Astrocyte of the cerebellum (primary cell): ENCODE measurements at regions not wholly inside any gene's neighbourhood (a gene's known extent, or its start where the extent isn't known, plus 50 kb on each side); places are given as distances from the start of the nearest gene placed in this dataset.

ENCODE experiments used
- DNase-seq: peaks from one replicate; pipeline ENCODE4 v3.0.0-alpha.2; 2011; ENCODE audit warnings: low read depth
- H3K4me3 ChIP-seq: 2 replicates; pipeline ENCODE4 v1.5.1; 2011; ENCODE audit warnings: mild to moderate bottlenecking, low read depth, low read length, moderate library complexity
- in situ Hi-C: cut with HindIII; loops from 2 replicates; pipeline ENCODE4 v1.10.0; 2017; ENCODE audit warnings: low sequenced_read_pairs
- TF ChIP-seq, protein P1 (sequence below): IDR thresholded peaks from 2 replicates; pipeline ENCODE4 v1.5.1; 2012; ENCODE audit warnings: low read length, low read depth, moderate library complexity, mild to moderate bottlenecking; ENCODE audit errors: missing control alignments

DNA sequence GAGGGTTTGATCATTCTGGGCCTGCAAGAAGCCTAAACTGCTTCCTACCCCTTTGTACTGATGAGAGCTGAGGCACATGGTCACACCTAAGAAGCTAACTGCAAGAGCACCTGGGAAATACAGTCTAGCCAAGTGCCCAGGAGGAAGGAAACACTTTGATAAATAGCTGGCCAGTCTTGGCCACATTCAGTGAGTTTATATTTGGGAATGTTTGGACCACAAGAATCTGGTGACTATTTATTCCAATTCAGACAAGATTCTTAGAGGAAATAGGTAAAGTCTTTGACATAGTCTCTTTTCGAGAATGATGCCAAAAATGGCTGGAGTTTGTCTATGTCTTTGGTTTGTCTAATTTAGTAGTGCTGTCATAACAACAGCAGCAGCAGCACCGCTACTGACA, 213.6 kb downstream of the KIF20B start:
- peak; percentile 5 for DNase-seq
- H3K4me3 ChIP-seq = no peak overlapping the region
- in situ Hi-C loops = no loop called here
- TF ChIP-seq, protein P1, sequence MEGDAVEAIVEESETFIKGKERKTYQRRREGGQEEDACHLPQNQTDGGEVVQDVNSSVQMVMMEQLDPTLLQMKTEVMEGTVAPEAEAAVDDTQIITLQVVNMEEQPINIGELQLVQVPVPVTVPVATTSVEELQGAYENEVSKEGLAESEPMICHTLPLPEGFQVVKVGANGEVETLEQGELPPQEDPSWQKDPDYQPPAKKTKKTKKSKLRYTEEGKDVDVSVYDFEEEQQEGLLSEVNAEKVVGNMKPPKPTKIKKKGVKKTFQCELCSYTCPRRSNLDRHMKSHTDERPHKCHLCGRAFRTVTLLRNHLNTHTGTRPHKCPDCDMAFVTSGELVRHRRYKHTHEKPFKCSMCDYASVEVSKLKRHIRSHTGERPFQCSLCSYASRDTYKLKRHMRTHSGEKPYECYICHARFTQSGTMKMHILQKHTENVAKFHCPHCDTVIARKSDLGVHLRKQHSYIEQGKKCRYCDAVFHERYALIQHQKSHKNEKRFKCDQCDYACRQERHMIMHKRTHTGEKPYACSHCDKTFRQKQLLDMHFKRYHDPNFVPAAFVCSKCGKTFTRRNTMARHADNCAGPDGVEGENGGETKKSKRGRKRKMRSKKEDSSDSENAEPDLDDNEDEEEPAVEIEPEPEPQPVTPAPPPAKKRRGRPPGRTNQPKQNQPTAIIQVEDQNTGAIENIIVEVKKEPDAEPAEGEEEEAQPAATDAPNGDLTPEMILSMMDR = no peak

DNA sequence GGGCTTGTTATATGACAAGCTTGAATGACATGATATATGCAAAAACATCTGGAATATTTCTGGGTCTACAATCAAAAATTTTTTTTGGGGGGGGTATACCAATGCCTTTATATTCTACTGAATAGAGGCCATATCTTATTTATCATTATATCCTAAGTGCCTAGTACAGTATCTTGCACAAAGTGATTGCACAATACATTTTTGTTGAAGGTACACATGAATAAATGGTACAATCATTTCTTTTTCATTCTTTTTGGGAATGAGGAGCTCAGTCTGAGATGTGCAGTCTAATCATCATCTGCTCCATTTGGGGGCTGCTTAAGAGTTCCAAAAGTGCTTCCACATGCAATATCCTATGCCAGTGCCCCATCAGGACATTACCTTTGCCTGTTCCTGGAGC, 214.6 kb downstream of the KIF20B start:
- in situ Hi-C loops = no loop called here

DNA sequence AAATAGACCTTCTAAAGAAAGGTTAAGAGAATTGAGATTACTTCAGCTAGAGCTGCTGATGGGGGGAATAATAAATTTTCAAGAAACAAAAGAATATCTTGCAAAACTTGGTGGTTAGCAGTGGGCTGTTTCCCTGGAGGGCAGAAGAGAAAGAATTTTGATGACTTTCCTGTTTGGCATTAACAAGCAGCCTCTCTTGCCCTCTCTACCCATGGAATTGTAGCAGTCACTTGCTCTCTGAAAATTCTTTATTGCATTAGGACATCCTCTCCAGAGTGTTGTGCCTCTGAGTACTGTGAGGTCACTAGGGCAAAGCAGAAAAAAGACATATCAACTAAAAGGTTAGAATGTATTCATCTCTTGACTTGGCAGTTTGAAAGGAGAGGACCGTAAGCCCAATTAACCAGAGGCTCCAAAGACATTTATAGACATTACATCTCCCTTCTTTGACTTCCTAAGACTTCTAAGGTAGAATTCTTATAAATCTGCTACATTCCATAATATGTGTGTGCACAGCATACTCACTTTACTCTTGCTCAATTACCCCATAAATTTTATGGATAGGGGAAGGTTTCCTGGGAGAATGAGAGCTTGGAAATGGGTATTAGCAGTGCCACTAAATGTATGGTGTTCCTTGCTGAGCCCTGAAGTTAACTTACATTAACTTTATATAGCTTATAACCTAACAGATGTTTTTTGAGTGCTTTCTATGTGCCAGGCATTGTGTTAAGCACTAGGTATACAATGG, 215.3 kb downstream of the KIF20B start:
- H3K4me3 ChIP-seq = no peak overlapping the region
- in situ Hi-C loops = no loop called here
- DNase-seq = no peak
- TF ChIP-seq, protein P1 = no peak

More for the DNA sequence above, 214.6 kb downstream of the KIF20B start:
- DNase-seq = no peak
- H3K4me3 ChIP-seq = no peak overlapping the region
- TF ChIP-seq, protein P1 = no peak

DNA sequence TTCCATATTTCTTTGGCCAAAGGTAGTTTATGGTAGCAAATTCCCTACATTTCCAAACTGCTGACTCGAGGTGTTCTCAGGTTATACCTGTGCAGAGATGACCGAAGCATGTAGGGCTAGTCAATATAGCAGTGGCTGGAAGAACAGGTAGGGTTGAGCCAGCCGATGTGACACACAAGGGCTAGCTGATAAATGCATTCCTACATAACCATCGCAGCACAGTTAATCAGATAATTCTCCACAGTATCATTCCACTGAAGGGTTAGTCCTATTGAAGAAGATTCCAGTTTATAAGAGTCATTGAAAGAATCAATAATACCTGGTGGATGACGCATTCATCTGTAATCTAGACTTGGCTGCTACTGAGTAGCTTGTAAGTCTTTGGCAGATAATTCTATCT, 220.0 kb downstream of the KIF20B start:
- TF ChIP-seq, protein P1 = no peak
- in situ Hi-C loops = loop anchor here (5.0 kb wide), 1 partner anchor 74 kb away; no protein-coding TSS in a partner anchor
- no peak overlapping the region for H3K4me3 ChIP-seq
- peak; percentile 2 for DNase-seq

DNA sequence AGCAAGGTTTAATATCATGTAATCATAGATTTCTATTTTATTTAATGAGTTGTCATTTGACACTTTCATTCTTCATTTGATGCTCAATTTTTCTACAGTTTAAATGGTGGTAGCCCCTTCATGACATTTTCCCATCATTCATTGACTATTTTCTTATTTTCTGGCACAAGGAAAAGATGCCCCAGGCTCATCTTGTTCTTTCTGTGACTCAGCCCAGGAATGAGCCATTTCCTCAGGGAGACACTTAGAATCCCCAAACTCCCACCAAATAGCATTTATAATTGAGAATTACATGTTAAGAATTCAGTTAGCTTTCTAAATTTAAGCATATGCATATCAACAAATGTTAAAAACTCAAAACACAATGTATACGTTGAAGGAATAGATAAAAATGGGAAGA, 222.3 kb downstream of the KIF20B start:
- H3K4me3 ChIP-seq = no peak overlapping the region
- in situ Hi-C loops = loop anchor here (5.0 kb wide), 1 partner anchor 76 kb away; no protein-coding TSS in a partner anchor
- DNase-seq = no peak
- TF ChIP-seq, protein P1 = no peak

DNA sequence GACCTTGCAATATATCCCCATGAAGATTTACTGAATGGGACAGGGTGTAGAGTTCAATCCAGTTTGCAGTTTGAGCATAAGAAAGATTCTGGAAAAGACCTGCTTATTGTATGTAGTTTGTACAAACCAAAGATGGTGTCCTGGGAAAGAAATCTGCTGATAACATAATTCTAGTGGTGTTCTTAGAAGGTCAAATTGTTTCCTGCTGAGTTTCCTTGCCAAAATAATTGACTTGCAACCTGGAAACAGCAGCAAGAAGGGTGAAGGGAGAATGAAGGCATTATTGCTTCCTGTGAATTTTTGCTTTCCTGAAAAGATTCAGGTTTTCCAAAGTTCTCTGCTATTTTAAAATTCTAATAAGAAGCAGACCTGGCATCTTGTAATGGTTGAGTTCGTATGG, 222.9 kb downstream of the KIF20B start:
- TF ChIP-seq, protein P1 = no peak
- in situ Hi-C loops = loop anchor here (5.0 kb wide), 1 partner anchor 77 kb away; no protein-coding TSS in a partner anchor
- no peak for DNase-seq
- no peak overlapping the region for H3K4me3 ChIP-seq
